Fibroblast of villous mesenchyme (primary cell): ENCODE measurements at regions not wholly inside any gene's neighbourhood (a gene's known extent, or its start where the extent isn't known, plus 50 kb on each side); places are given as distances from the start of the nearest gene placed in this dataset.

Experiments
- DNase-seq: peaks from one replicate; pipeline ENCODE4 v3.0.0-alpha.2; 2010; ENCODE audit warnings: low read depth
- H3K4me3 ChIP-seq: 2 replicates; pipeline ENCODE4 v1.5.1; 2011; ENCODE audit warnings: low read depth, mild to moderate bottlenecking, low read length
- TF ChIP-seq, protein P1 (sequence below): IDR thresholded peaks from 2 replicates; pipeline ENCODE4 v1.5.1; 2012; ENCODE audit warnings: low read depth, mild to moderate bottlenecking, low read length; ENCODE audit not compliant: insufficient read depth

DNA sequence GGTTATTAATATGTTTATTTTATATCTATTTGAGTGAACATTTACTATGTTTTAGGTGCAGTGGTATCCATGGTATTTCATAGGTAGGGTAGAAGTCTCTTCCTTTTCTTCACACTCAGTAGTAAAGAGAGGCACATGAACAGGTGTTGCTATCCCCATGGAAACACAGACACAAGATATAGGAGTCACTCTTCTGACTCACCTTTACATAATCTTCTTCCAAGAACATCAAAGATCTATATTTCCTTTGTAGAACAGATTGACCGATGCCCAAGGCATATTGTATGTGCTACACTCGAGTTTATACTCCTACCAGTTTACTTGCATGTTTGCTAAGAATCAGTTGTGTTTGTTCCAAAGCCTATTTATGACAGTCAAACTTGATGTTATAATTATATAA lies 1997.4 kb downstream of the C4orf33 start:
- no peak for DNase-seq
- TF ChIP-seq, protein P1, sequence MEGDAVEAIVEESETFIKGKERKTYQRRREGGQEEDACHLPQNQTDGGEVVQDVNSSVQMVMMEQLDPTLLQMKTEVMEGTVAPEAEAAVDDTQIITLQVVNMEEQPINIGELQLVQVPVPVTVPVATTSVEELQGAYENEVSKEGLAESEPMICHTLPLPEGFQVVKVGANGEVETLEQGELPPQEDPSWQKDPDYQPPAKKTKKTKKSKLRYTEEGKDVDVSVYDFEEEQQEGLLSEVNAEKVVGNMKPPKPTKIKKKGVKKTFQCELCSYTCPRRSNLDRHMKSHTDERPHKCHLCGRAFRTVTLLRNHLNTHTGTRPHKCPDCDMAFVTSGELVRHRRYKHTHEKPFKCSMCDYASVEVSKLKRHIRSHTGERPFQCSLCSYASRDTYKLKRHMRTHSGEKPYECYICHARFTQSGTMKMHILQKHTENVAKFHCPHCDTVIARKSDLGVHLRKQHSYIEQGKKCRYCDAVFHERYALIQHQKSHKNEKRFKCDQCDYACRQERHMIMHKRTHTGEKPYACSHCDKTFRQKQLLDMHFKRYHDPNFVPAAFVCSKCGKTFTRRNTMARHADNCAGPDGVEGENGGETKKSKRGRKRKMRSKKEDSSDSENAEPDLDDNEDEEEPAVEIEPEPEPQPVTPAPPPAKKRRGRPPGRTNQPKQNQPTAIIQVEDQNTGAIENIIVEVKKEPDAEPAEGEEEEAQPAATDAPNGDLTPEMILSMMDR: no peak
- no peak overlapping the region for H3K4me3 ChIP-seq

- H3K4me3 ChIP-seq: no peak overlapping the region
- TF ChIP-seq, protein P1: no peak
- no peak for DNase-seq
These were observed 2003.0 kb downstream of the C4orf33 start for GRCh38 chr4:131098976-131099375.

DNA sequence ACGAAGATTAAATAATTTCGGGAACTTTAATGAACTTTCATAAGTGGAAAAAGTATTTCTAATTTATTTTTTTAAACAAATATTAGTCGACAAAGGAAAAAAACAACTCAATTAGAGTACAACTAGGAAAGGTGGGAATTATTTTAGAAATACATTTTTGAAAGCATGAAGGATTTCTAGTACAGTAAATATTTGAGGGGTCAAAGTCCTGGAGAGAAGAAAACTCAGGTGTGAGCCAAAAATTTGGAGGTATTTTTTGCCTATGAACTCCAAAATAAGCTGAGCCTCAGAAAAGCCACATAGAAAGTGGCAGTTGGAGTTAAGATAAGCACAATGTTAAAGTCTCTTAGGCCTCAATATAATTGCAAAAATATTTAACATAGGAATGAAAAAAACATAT lies 2017.3 kb downstream of the C4orf33 start:
- TF ChIP-seq, protein P1: no peak
- no peak for DNase-seq
- H3K4me3 ChIP-seq: no peak overlapping the region

DNA sequence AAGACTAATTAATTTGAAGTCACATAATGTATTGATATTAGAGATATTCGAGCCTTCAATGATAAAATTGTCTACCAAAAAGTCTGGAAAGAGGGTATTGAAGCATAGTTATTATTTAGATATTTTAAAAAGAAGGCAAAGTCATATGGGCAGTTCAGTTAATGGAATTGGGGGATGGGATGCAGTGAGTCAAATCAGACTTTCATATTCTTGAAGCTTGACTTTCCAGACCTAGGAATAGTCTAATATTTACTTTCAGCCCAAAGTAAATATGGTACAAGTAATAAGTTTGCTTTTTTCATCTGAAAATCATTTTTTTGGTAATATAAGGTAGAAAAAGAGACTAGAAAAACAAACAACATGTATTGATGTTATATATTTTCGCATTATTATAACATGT lies 2017.8 kb downstream of the C4orf33 start:
- TF ChIP-seq, protein P1: no peak
- no peak for DNase-seq
- no peak overlapping the region for H3K4me3 ChIP-seq

- no peak overlapping the region for H3K4me3 ChIP-seq
- TF ChIP-seq, protein P1: no peak
- DNase-seq: no peak
These were observed 2023.7 kb downstream of the C4orf33 start for GRCh38 chr4:131119661-131120060.

DNA sequence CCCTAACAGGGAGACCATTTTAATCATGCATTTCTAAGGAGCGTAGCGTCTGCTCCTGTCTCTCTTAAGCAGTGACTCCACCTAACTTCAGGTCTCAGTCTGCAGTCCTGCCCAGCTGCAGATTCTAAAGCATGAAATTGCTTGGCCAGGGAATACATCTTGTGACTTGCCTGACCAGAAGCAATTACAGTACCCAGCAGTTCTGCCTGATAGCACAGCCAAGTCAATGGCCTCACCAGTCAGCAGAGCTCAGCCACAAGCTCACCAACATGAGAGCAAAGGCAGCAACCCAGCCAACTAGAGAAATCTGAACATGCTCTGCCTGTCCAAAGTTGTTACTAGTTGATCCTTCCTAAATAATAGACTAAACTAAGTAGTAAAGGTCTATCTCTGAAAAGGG lies 2011.9 kb upstream of the PCDH10 start:
- TF ChIP-seq, protein P1: no peak
- DNase-seq: no peak
- H3K4me3 ChIP-seq: no peak overlapping the region

- TF ChIP-seq, protein P1: no peak
- no peak overlapping the region for H3K4me3 ChIP-seq
- no peak for DNase-seq
These were observed 1989.8 kb upstream of the PCDH10 start for GRCh38 chr4:131159261-131159660.
